CD14-positive monocyte (primary cell): ENCODE measurements at regions not wholly inside any gene's neighbourhood (a gene's known extent, or its start where the extent isn't known, plus 50 kb on each side); places are given as distances from the start of the nearest gene placed in this dataset.

ENCODE experiments used
- DNase-seq, 3 donors: peaks; one replicate each; pipeline ENCODE4 v3.0.0-alpha.2; 2011 to 2022
- H2AFZ ChIP-seq: 2 replicates; pipeline ENCODE4 v1.6.0; 2012; ENCODE audit warnings: mild to moderate bottlenecking, low read depth, low read length, inconsistent platforms; ENCODE audit not compliant: insufficient read depth, poor library complexity, severe bottlenecking
- H3K27ac ChIP-seq, 2 donors: 1 replicate in 1 of 2; 2 replicates in 1 of 2; pipeline ENCODE4 v1.5.1; 2012 to 2013; ENCODE audit warnings: low read length in 2 of 2, control low read depth in 1 of 2, inconsistent platforms in 1 of 2, low read depth in 1 of 2, mild to moderate bottlenecking in 1 of 2
- H3K27me3 ChIP-seq, 2 donors: one replicate each; pipeline versions ENCODE4 v1.6.0 to v1.6.1; 2011 to 2013; ENCODE audit warnings: low read length in 2 of 2; ENCODE audit not compliant: control insufficient read depth in 2 of 2, insufficient read depth in 2 of 2
- H3K36me3 ChIP-seq, 2 donors: replicated peaks in 1 of 2; 1 replicate in 1 of 2; 2 replicates in 1 of 2; pipeline versions ENCODE4 v1.5.1 to v1.6.1; 2012 to 2013; ENCODE audit warnings: low read length in 2 of 2, control low read depth in 1 of 2, inconsistent platforms in 1 of 2, mild to moderate bottlenecking in 1 of 2; ENCODE audit not compliant: insufficient read depth in 2 of 2, control insufficient read depth in 1 of 2
- H3K4me1 ChIP-seq, 2 donors: 1 replicate in 1 of 2; 2 replicates in 1 of 2; pipeline versions ENCODE4 v1.5.1 to v1.6.1; 2012 to 2013; ENCODE audit warnings: low read length in 2 of 2, control low read depth in 1 of 2, inconsistent platforms in 1 of 2, mild to moderate bottlenecking in 1 of 2, moderate library complexity in 1 of 2; ENCODE audit not compliant: insufficient read depth in 2 of 2, control insufficient read depth in 1 of 2
- H3K4me2 ChIP-seq: replicated peaks from 2 replicates; pipeline ENCODE3; 2012; ENCODE audit warnings: low read length, moderate library complexity, mild to moderate bottlenecking; ENCODE audit not compliant: poor library complexity, severe bottlenecking; ENCODE audit errors: extremely low read depth
- H3K4me3 ChIP-seq, 3 experiments: fragments of 200-600 bp in 1 of 3; sonication (generic) in 1 of 3; replicated peaks in 1 of 3; 1 replicate in 2 of 3; 2 replicates in 1 of 3; pipeline ENCODE4 v1.5.1; 2011 to 2013; ENCODE audit warnings: low read length in 3 of 3, mild to moderate bottlenecking in 3 of 3, control low read depth in 2 of 3, low read depth in 2 of 3, inconsistent platforms in 1 of 3, moderate library complexity in 1 of 3
- H3K79me2 ChIP-seq: 2 replicates; pipeline ENCODE4 v1.6.0; 2012; ENCODE audit warnings: mild to moderate bottlenecking, control low read depth, inconsistent platforms, low read length, moderate library complexity; ENCODE audit not compliant: insufficient read depth
- H3K9ac ChIP-seq: 2 replicates; pipeline ENCODE4 v1.6.0; 2017; ENCODE audit warnings: low read length, mild to moderate bottlenecking; ENCODE audit not compliant: insufficient read depth, poor library complexity, severe bottlenecking
- H3K9me3 ChIP-seq, 2 donors: replicated peaks in 1 of 2; 1 replicate in 1 of 2; 2 replicates in 1 of 2; pipeline versions ENCODE4 v1.5.1 to v1.6.1; 2012 to 2013; ENCODE audit warnings: low read length in 2 of 2, control low read depth in 1 of 2; ENCODE audit not compliant: control insufficient read depth in 1 of 2, insufficient read depth in 1 of 2
- H4K20me1 ChIP-seq: 2 replicates; pipeline ENCODE4 v1.6.0; 2012; ENCODE audit warnings: mild to moderate bottlenecking, low read length, control low read depth, moderate library complexity; ENCODE audit not compliant: insufficient read depth
- H3K27ac Mint-ChIP-seq, 7 donors: one replicate each; pipeline ENCODE4 v1.8.0; 2020; ENCODE audit warnings: mild to moderate bottlenecking in 7 of 7, mixed read lengths in 7 of 7, moderate library complexity in 6 of 7, inconsistent platforms in 2 of 7
- H3K27me3 Mint-ChIP-seq, 3 donors: one replicate each; pipeline ENCODE4 v1.8.0; 2021 to 2022; ENCODE audit warnings: low read depth in 3 of 3, mild to moderate bottlenecking in 3 of 3, mixed read lengths in 3 of 3, moderate library complexity in 3 of 3, inconsistent platforms in 1 of 3
- H3K36me3 Mint-ChIP-seq, 2 donors: one replicate each; pipeline ENCODE4 v1.8.0; 2020; ENCODE audit warnings: mixed read lengths in 2 of 2, inconsistent platforms in 1 of 2, mild to moderate bottlenecking in 1 of 2
- H3K4me1 Mint-ChIP-seq: one replicate; pipeline ENCODE4 v1.8.0; 2020; ENCODE audit warnings: mild to moderate bottlenecking, mixed read lengths
- H3K4me3 Mint-ChIP-seq, 2 donors: one replicate each; pipeline ENCODE4 v1.8.0; 2020; ENCODE audit warnings: mild to moderate bottlenecking in 2 of 2, mixed read lengths in 2 of 2, moderate library complexity in 1 of 2
- H3K9me3 Mint-ChIP-seq, 7 donors: one replicate each; pipeline ENCODE4 v1.8.0; 2020 to 2022; ENCODE audit warnings: mixed read lengths in 7 of 7, mild to moderate bottlenecking in 6 of 7, moderate library complexity in 6 of 7, inconsistent platforms in 2 of 7
- CTCF ChIP-seq: fragments of 200-600 bp; IDR thresholded peaks from one replicate; pipeline ENCODE4 v1.8.0; 2022; ENCODE audit warnings: antibody characterized with exemption, mild to moderate bottlenecking
- WGBS: methylation state at CpG from one replicate; pipeline ENCODE4 v1.1.5; 2013; ENCODE audit warnings: missing lambda C conversion rate; ENCODE audit not compliant: insufficient coverage; 5-methylcytosine and 5-hydroxymethylcytosine counted together
- intact Hi-C, 2 donors: fragments of 100-400 bp; cut with micrococcal nuclease; formaldehyde crosslinking; loops; one replicate each; pipeline versions ENCODE4 v1.15.0 to v1.15.1; 2023

- H3K9me3 Mint-ChIP-seq = peaks cover 0 to 4% (median 0%) of the 10 kb centered on the region in 7 donors
- intact Hi-C loops = no loop called here
- no peak overlapping the region for H3K4me3 ChIP-seq
Measured at GRCh38 chr14:34007902-34008301, 57.0 kb upstream of the EGLN3 start.

GRCh38 chr14:34005901-34006300 lies 55.0 kb upstream of the EGLN3 start:
- no peak for TF ChIP-seq CTCF
- H3K36me3 Mint-ChIP-seq = no peaks in the 10 kb centered on the region
- intact Hi-C loops = no loop called here
- peaks cover 3% of the 10 kb centered on the region for H3K4me1 Mint-ChIP-seq
- H4K20me1 ChIP-seq = no peaks in the 10 kb centered on the region
- no peaks in the 10 kb centered on the region for H3K27me3 ChIP-seq
- H3K9ac ChIP-seq = no peak overlapping the region
- peaks cover 0 to 3% of the 10 kb centered on the region in 2 donors for H3K4me1 ChIP-seq
- H3K79me2 ChIP-seq = no peaks in the 10 kb centered on the region
- H3K4me3 ChIP-seq = no peak overlapping the region
- H3K27me3 Mint-ChIP-seq = peaks cover 0 to 3% (median 2%) of the 10 kb centered on the region in 3 donors
- no peak overlapping the region for H3K27ac Mint-ChIP-seq
- H3K4me2 ChIP-seq = no peak overlapping the region
- H2AFZ ChIP-seq = no peak overlapping the region
- no peaks in the 10 kb centered on the region for H3K36me3 ChIP-seq
- H3K9me3 Mint-ChIP-seq = peaks cover 0 to 5% (median 0%) of the 10 kb centered on the region in 7 donors
- no peak overlapping the region for H3K4me3 Mint-ChIP-seq
- no peaks in the 10 kb centered on the region for H3K9me3 ChIP-seq
- no peak for DNase-seq
- H3K27ac ChIP-seq = no peak overlapping the region

More at GRCh38 chr14:34007902-34008301, 57.0 kb upstream of the EGLN3 start:
- Mint-ChIP-seq H3K27ac (peak overlapping the region in 1 of 7 donors; percentile 4), H3K4me3 (no peak overlapping the region), H3K27me3 (peaks cover 0 to 2% (median 0%) of the 10 kb centered on the region in 3 donors), H3K4me1 (peaks cover 9% of the 10 kb centered on the region), H3K36me3 (no peaks in the 10 kb centered on the region)
- no peaks in the 10 kb centered on the region for H3K36me3 ChIP-seq
- H3K9ac ChIP-seq = no peak overlapping the region
- no peak for TF ChIP-seq CTCF
- WGBS = no CpG with 5 or more reads among the region's 3 CpGs
- no peaks in the 10 kb centered on the region for H3K9me3 ChIP-seq
- H3K27me3 ChIP-seq = no peaks in the 10 kb centered on the region
- H4K20me1 ChIP-seq = no peaks in the 10 kb centered on the region
- peaks cover 3 to 9% of the 10 kb centered on the region in 2 donors for H3K4me1 ChIP-seq
- no peak overlapping the region for H3K4me2 ChIP-seq
- no peaks in the 10 kb centered on the region for H3K79me2 ChIP-seq
- no peak overlapping the region for H2AFZ ChIP-seq
- H3K27ac ChIP-seq = no peak overlapping the region
- no peak for DNase-seq
